SH-SY5Y (cell line): ENCODE measurements at regions not wholly inside any gene's neighbourhood (a gene's known extent, or its start where the extent isn't known, plus 50 kb on each side); places are given as distances from the start of the nearest gene placed in this dataset.

ENCODE experiments used
- GATA2 ChIP-seq: IDR thresholded peaks from 2 replicates; pipeline ENCODE4 v1.6.1; 2011; ENCODE audit warnings: mild to moderate bottlenecking, low read depth, low read length
- GATA3 ChIP-seq: IDR thresholded peaks from 2 replicates; pipeline ENCODE4 v1.6.1; 2011; ENCODE audit warnings: low read depth, mild to moderate bottlenecking, low read length, moderate library complexity

- TF ChIP-seq GATA2 (no peak), GATA3 (no peak)
Measured at GRCh38 chr14:98375566-98375965, 896.4 kb downstream of the BCL11B start.
